T-helper 17 cell (primary cell): ENCODE measurements at regions not wholly inside any gene's neighbourhood (a gene's known extent, or its start where the extent isn't known, plus 50 kb on each side); places are given as distances from the start of the nearest gene placed in this dataset.

ENCODE experiments used
- ATAC-seq: fragments of 150-1000 bp; cut with Tn5 transposase; 2 replicates; pipeline ENCODE4 v1.10.0; 2021; ENCODE audit warnings: mild to moderate bottlenecking, moderate library complexity
- DNase-seq, 3 donors: peaks; one replicate each; pipeline versions ENCODE4 v3.0.0 to v3.0.0-alpha.2; 2020 to 2021
- H3K9me3 ChIP-seq: one replicate; pipeline ENCODE4 v1.7.0; 2013; ENCODE audit warnings: low read length, mild to moderate bottlenecking; ENCODE audit not compliant: control insufficient read depth, poor library complexity, severe bottlenecking
- H3K27ac Mint-ChIP-seq: one replicate; pipeline ENCODE4 v1.8.0; 2022; ENCODE audit warnings: mild to moderate bottlenecking, moderate library complexity, mixed read lengths
- H3K27me3 Mint-ChIP-seq: one replicate; pipeline ENCODE4 v1.8.0; 2022; ENCODE audit warnings: mixed read lengths
- H3K36me3 Mint-ChIP-seq: one replicate; pipeline ENCODE4 v1.8.0; 2022; ENCODE audit warnings: low read depth, mixed read lengths
- H3K4me1 Mint-ChIP-seq: one replicate; pipeline ENCODE4 v1.8.0; 2022; ENCODE audit warnings: mild to moderate bottlenecking, mixed read lengths
- H3K4me3 Mint-ChIP-seq: one replicate; pipeline ENCODE4 v1.8.0; 2022; ENCODE audit warnings: mild to moderate bottlenecking, moderate library complexity, mixed read lengths

DNA sequence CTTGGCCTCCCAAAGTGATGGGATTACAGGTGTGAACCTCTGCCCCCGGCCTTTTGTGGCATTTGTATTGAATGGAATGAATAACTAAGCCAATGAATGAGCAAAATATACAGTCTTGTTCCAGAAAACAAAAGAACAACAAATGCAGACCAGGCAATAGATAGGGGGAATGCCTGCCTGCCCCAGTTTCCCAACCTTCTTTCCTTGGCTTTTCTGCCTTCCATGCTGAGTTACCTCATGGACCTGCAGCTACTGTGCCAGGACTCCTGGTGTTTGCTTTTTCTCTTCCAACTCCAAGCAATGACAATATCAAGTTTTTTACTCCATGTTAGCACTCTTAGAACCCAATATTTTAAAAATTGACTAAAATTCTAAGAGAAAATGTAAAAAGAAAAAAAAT is 58.6 kb upstream of the BACH1 start:
- no peak overlapping the region for H3K27ac Mint-ChIP-seq
- peaks cover 8% of the 10 kb centered on the region for H3K27me3 Mint-ChIP-seq
- peaks cover 6% of the 10 kb centered on the region for H3K4me1 Mint-ChIP-seq
- no peak overlapping the region for H3K4me3 Mint-ChIP-seq
- H3K9me3 ChIP-seq = no peaks in the 10 kb centered on the region
- ATAC-seq = no peak
- no peak for DNase-seq
- H3K36me3 Mint-ChIP-seq = no peaks in the 10 kb centered on the region

DNA sequence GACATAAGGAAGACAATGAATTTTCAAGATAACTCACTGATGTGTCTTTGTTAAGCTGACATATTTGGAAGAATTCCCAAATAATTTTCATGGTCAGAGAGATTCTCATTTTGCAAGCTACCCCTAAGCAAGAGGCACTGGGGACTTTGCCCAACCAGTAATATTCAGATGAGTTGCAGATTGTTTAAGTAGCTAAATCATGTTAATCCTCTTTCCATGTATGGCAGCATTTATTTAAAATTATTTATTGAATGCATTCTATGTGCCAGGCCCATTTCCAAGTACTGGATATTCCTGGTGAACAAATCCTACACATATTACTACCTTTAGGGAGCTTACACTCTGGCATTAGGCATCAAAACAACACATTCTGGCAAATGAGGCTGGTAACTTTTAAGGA is 56.5 kb upstream of the BACH1 start:
- Mint-ChIP-seq H3K4me3 (no peak overlapping the region), H3K36me3 (no peaks in the 10 kb centered on the region), H3K4me1 (peaks cover 4% of the 10 kb centered on the region), H3K27ac (no peak overlapping the region), H3K27me3 (no peaks in the 10 kb centered on the region)
- no peaks in the 10 kb centered on the region for H3K9me3 ChIP-seq
- DNase-seq (no peak), ATAC-seq (no peak)

DNA sequence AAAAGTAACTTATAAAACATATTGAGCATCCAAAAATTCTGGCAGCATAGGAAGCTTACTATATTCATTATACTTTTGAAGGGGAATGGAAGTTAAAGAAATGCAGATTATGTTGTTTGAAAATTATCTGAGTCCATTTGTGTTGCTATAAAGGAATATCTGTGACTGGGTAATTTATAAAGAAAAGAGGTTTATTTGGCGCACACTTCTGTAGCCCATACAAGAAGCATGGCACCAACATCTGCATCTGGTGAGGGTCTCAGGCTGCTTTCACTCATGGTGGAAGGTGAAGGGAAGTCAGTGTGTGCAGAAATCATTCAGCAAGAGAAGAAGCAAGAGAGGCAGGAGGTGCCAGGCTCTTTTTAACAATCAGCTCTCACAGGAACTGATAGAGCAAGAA is 55.5 kb upstream of the BACH1 start:
- no peak overlapping the region for H3K27ac Mint-ChIP-seq
- H3K4me1 Mint-ChIP-seq = peaks cover 4% of the 10 kb centered on the region
- ATAC-seq = no peak
- H3K36me3 Mint-ChIP-seq = no peaks in the 10 kb centered on the region
- DNase-seq = no peak
- no peak overlapping the region for H3K4me3 Mint-ChIP-seq
- H3K27me3 Mint-ChIP-seq = no peaks in the 10 kb centered on the region
- no peaks in the 10 kb centered on the region for H3K9me3 ChIP-seq

DNA sequence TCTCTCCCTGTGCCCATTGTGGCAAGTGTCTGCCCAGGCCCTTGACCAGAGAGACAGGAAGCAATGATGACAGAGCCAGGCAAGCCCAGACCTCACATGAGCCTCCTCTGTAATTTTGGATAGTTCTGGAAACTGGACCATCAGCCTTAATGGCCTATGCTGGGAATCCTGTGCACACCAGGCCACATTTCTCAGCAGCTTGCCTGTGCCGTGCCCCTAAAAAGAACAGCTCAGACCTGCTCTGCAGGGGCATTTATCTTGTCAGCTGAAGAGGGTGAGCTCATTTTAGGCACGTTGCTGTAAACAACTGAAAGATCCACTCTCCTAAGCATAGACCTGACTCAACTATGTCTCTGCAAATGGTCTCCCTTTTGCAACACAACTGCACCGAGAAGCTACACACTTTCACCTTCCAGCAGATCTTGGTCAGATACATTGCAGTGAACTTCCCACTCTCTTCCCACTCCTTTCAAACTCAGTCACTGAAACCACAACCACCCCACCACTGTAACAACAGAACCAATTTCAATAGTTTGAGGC is 53.5 kb upstream of the BACH1 start:
- no peak overlapping the region for H3K4me3 Mint-ChIP-seq
- H3K36me3 Mint-ChIP-seq = no peaks in the 10 kb centered on the region
- no peaks in the 10 kb centered on the region for H3K27me3 Mint-ChIP-seq
- no peak overlapping the region for H3K27ac Mint-ChIP-seq
- peaks cover 4% of the 10 kb centered on the region for H3K4me1 Mint-ChIP-seq
- no peak for DNase-seq
- no peak for ATAC-seq
- no peaks in the 10 kb centered on the region for H3K9me3 ChIP-seq

DNA sequence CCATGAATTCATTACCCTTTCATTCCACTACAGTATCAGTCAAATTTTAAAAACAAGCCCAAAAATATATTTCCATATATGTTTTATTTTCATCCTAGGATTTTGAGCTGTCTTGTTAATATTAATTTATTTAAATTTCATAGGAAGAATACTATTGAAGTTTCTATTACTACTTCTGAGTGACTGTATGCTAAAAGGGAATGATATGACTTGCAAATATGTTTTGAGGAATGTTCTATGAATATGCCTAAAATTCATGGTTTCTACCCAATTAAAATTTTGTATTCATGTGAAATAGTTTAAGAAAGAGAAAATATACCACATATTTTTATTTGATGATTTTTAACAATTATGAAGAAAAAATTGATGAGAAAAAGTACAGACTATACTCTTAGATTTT is 52.9 kb upstream of the BACH1 start:
- no peaks in the 10 kb centered on the region for H3K9me3 ChIP-seq
- Mint-ChIP-seq H3K27me3 (peaks cover 6% of the 10 kb centered on the region), H3K36me3 (no peaks in the 10 kb centered on the region), H3K4me1 (peaks cover 4% of the 10 kb centered on the region), H3K27ac (no peak overlapping the region), H3K4me3 (no peak overlapping the region)
- DNase-seq (no peak), ATAC-seq (no peak)

DNA sequence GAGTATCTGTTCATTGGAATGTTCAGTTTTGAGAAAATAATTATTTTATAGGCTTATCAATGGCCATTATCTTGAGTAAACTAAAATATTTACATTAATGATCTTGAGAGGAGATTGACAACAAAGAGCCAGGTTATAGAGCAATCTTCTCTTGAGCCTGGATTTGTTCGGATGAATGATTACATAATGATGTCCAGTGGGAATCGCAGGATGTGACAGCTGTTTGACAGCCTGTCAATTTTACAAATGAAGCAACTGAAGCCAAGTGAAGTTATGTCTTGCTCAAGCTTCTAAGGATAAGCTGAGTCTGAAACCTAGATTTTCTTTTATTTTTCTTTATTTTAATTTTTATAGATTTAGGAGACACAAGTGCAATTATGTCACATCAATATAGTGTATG is 52.1 kb upstream of the BACH1 start:
- no peaks in the 10 kb centered on the region for H3K9me3 ChIP-seq
- DNase-seq (no peak), ATAC-seq (no peak)
- no peaks in the 10 kb centered on the region for H3K36me3 Mint-ChIP-seq
- no peak overlapping the region for H3K27ac Mint-ChIP-seq
- H3K4me3 Mint-ChIP-seq = no peak overlapping the region
- H3K4me1 Mint-ChIP-seq = peaks cover 4% of the 10 kb centered on the region
- peaks cover 6% of the 10 kb centered on the region for H3K27me3 Mint-ChIP-seq

DNA sequence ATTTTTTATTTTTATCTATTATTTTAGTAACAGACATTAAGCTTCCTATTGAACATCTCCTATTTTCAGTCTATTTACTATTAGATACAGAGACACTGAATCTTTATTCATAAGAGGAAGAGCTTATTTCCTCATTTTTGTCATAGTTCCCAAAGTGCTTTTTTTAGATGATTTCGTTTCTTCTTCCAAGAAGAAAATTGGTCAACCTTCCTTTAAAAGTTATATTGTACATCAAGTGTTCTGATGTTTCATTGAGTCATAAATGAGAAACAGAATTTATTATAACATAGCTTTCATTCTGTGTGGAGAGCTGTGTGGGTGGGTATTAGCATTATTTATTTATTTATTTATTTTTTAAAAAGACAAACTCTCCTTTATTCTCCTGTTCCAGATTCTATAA is 50.6 kb upstream of the BACH1 start:
- no peak overlapping the region for H3K4me3 Mint-ChIP-seq
- ATAC-seq = no peak
- peaks cover under 1% of the 10 kb centered on the region for H3K9me3 ChIP-seq
- DNase-seq = no peak
- peaks cover 4% of the 10 kb centered on the region for H3K4me1 Mint-ChIP-seq
- no peaks in the 10 kb centered on the region for H3K36me3 Mint-ChIP-seq
- no peak overlapping the region for H3K27ac Mint-ChIP-seq
- H3K27me3 Mint-ChIP-seq = peaks cover 6% of the 10 kb centered on the region
